ENCODE measurements at regions not wholly inside any gene's neighbourhood (a gene's known extent, or its start where the extent isn't known, plus 50 kb on each side); places are given as distances from the start of the nearest gene placed in this dataset.

DNA sequence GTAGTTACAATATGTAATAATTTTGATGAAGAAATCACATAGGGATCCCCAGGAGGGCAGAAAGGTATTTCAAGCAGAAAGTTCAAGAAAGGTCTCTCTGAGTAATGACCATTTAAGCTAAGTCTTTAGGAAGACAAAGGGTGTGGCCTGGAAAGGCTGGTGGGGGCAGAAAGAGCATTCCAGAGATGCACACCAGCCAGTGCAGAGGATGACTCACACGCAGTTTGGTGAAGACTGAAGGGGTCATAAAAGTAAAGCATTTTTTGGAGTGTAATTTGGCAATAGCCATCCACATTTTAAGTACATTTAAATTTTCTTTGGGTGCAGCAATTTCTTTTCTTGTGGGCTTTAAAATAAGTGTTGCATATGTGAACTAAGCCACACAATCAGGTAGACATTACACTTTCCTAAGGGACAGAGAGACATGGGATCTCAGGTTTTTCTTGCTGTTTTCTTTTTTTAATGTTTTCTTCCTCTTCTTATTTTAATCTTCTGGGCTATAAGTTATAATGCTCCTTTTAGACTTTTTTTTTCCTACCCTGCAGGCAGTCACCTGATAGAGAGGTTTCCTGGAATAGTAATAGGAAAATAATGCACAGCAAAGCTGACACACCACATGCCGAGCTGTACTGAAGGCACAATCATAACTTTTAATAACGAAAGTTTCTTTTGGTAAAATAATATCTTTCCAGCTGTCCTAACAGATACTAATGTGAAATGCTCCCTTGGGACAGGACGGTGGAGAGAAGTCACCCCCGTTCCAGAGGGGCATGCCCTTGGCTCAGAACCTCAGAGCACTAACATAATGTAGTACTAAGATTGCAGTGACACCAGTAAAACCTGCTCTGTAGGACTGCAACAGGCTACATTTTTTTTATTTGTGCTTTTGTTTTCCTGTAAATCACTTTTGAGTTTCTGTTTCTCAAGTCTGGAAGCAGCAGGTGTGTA, 49.6 kb upstream of the PTPRK start:
- no peak for DNase-seq (ENCODE audit: low spot score)
- in situ Hi-C loops (cut with MboI; ENCODE audit: low pct_unique_long_range_greater_than_20kb, low sequenced_read_pairs, unreplicated experiment) = no loop called here
- TF ChIP-seq, protein P1, sequence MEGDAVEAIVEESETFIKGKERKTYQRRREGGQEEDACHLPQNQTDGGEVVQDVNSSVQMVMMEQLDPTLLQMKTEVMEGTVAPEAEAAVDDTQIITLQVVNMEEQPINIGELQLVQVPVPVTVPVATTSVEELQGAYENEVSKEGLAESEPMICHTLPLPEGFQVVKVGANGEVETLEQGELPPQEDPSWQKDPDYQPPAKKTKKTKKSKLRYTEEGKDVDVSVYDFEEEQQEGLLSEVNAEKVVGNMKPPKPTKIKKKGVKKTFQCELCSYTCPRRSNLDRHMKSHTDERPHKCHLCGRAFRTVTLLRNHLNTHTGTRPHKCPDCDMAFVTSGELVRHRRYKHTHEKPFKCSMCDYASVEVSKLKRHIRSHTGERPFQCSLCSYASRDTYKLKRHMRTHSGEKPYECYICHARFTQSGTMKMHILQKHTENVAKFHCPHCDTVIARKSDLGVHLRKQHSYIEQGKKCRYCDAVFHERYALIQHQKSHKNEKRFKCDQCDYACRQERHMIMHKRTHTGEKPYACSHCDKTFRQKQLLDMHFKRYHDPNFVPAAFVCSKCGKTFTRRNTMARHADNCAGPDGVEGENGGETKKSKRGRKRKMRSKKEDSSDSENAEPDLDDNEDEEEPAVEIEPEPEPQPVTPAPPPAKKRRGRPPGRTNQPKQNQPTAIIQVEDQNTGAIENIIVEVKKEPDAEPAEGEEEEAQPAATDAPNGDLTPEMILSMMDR (IDR thresholded peaks at IDR 0.05; ENCODE audit: extremely low read depth, insufficient read depth, missing control alignments) = no peak
